ENCODE measurements at regions not wholly inside any gene's neighbourhood (a gene's known extent, or its start where the extent isn't known, plus 50 kb on each side); places are given as distances from the start of the nearest gene placed in this dataset.
A peak's percentile ranks its signal among the peaks of the same experiment; 100 is the strongest.

GRCh38 chr4:180360113-180360512, 1883.1 kb upstream of the TENM3 start:
- peak; percentile 39 for DNase-seq

DNA sequence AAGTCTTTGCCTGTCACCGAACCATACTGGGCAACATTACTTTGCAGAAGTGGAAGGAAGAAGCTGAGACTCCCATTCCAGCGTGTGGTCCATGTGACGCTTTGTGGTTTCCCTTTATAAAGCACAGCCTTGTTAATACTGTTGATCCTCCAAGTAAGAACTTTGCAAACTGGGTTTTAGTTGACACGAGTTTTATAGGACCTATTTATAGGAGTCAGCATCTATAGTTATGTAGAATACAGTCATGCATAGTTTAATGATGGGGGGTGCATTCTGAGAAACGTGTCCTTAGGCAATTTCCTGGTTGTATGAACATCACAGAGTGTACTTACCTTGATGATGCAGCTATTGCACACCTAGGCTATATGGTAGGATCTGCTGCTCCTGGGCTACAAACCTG, 1879.4 kb upstream of the TENM3 start:
- DNase-seq = peak; percentile 44

- no peak for DNase-seq
Measured at GRCh38 chr4:180372691-180373090, 1870.5 kb upstream of the TENM3 start.

DNA sequence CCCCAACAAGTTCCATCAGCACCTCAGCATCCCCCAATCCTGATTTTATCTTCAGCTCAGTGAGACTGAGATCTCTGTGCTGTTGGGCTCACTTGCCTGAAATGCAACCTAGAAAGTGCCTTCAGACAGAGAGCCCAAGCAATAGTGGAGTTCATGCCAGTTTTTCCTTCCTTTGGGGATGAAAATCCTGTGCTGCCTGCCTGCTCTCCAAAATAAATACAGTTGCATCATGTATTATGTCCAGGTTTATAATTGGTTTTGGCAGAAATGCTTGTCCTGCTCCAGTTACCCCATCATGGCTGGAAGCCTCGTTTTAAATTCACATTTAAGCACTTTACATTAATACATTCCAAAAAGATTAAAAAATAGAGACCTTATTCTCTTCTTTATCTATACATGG, 1865.5 kb upstream of the TENM3 start:
- no peak for DNase-seq

GRCh38 chr4:180380733-180381132, 1862.5 kb upstream of the TENM3 start:
- DNase-seq = no peak

- no peak for DNase-seq
Measured at GRCh38 chr4:180391613-180392012, 1851.6 kb upstream of the TENM3 start.

GRCh38 chr4:180394312-180394711, 1848.9 kb upstream of the TENM3 start:
- DNase-seq = peak; percentile 70

GRCh38 chr4:180394730-180395129, 1848.5 kb upstream of the TENM3 start:
- peak; percentile 15 for DNase-seq

DNA sequence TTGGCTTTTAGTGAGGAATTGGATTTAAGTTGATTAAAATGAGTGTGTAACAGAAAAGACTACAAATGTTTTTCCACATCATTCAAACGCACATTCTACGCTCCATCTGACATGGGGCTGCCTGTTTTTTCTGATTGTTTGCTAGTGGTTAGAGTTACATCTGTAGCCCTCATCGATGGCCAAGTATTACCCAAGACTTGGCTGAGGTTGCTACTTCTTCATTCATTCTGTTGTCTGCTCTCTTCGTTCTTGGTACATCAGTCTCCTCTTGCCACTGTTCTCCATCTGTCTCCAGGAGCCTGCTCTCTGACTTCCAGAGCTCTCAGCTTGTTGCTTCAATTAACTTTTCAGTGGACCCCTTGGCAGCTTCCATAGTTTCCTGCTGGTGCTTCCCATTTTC, 1844.6 kb upstream of the TENM3 start:
- peak; percentile 33 for DNase-seq

- peak; percentile 11 for DNase-seq
Measured at GRCh38 chr4:180407275-180407885, 1835.8 kb upstream of the TENM3 start.

GRCh38 chr4:180418819-180419531, 1824.2 kb upstream of the TENM3 start:
- DNase-seq = no peak

DNA sequence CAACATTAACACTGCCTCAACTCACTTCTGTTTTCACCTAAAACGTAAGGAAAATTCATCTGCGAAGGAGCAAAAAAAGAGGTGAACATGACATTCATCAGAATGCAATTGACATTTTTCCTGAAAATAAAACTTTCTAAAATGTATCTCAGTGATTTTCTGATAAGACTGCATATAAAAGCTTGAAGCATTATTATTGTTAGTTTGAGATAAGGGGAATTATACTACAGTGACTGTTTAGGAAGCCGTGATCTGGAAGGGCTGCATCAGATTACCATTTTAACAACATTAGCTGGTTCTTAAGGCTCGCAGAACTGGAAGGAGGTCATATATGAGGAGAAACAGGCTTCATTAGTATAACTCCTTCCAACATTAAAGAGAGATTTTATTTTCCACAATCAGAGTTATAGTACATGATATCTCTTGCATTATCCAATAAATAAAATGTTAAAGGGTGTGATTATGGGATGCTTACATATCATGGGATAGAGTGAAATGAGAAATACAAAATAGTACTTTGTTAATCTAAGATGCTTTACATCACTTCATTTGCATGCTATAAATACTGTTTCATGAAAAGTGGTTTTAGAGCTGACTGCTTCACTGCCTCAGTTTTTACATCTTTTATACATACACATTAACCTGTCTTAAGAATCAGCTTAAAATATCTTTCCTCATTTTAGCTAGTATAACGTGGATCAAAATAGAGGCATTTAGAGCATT, 1820.1 kb upstream of the TENM3 start:
- DNase-seq = no peak

- DNase-seq = no peak
Measured at GRCh38 chr4:180423712-180424057, 1819.5 kb upstream of the TENM3 start.

DNA sequence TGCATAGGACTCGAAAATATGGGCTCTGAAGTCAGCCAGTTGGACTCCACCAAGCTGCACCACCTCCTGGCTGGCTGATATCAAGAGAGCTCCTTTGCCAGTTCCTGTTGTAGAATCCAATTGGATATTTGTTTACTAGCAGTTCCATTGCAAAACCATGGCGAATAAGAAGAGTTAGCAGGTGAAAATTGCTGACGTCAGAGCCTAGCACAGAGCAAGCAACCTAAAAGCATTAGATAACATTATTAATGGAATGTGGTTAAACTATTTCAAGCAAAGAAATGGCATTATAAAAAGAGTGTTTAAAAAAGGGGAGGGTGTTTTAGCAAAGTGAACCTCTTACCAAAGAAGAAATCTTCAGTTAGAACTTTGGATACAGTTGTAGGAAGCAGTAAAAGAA, 1816.3 kb upstream of the TENM3 start:
- DNase-seq = no peak

DNA sequence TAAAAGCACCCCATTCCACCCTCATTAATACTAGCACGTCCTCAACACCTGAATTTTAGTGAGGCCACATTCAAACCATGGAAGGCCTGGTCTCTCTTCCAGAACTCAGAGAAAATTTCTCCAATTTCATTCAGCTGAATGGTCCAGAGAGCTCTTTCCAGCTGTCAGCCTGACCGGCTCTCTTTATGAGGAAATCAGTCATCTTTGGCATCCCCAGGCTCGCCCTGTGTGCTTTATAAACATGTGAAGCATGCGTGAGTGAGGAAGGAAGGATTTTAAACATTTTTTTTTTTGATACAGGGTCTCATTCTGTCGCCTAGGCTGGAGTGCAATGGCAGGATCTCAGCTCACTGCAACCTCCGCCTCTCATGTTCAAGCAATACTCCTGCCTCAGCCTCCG, 1812.9 kb upstream of the TENM3 start:
- no peak for DNase-seq

DNA sequence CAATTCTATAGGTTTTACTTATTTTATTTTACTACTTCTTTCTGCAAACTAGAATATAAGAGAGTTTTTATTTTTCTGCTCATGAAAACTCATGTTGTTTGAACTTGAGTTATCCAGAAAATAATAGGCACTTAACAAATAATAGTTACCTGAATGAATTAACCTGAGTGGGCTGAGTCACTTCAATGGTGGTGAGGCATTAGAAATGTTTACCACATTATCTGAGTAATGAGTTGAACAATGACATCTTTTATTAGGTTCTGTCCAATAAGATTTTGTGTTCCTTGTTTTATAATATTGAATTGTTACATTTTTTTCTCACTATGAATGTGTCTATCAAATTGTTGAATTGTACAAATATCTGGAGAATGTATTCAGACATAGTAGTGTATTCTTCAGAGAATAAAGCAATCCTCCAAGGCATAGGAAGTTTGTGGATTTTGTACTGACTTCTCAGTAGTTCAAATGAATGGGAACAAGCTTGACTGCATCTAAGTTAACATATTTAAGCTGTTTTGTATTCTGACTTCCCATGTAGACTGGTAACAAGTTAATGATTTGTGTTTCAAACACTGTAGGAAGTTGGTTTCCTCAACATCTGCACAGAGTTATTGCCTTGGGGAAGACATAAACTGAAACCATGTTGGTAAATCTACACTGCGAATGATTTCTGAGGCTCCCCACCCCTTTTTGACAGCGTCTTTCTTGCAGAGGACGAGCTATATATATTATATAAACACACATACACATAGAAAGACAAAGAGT, 1808.9 kb upstream of the TENM3 start:
- DNase-seq = peak; percentile 6

GRCh38 chr4:180436361-180436760, 1806.8 kb upstream of the TENM3 start:
- no peak for DNase-seq

- DNase-seq = peak; percentile 56
Measured at GRCh38 chr4:180437601-180438000, 1805.6 kb upstream of the TENM3 start.

DNA sequence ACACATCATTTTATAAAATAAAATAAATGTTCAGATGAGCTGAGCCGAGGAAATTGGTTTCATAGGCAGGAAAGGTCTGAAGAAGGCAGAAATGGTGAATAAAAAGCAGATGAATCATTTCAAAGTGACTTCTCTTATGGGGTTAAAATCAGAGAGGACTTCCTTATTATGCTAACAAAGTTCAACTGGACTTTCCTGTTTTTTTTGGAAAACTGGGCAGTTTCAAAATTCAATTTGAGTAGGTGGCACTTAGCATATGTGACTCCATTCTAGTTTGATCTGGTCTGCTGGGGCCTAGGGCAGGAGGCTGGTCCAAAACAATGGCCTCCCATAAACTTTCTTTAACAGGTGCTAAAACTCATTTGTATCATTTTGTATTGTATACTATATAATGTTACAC, 1794.9 kb upstream of the TENM3 start:
- no peak for DNase-seq

DNA sequence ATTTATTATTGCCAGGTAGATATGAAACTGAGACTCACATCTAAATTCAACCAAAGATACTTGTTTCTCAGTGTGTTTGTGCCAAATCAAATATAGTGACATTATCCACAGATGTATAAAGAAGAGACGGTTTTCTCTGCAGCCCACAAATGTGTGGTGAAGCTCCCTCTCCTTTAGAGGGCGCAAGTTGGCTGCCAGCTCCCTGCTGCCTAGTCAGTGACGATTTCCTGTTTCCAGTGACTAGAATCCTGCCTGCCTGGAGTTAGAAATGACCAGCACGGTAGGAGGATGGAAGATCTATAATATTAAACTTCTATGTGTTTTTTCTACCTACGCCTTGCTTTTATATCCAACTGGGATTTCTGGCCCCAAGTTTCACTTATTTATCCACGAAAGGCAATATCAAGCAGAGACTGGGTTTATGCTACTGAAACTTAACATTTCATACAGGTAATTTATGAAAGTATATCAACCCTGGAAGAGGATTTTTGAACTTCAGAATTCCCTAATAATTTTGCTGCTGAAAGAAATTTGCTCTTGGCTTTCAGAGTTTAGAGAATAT, 1793.7 kb upstream of the TENM3 start:
- DNase-seq = peak; percentile 70

GRCh38 chr4:180455226-180455625, 1788.0 kb upstream of the TENM3 start:
- no peak for DNase-seq

DNA sequence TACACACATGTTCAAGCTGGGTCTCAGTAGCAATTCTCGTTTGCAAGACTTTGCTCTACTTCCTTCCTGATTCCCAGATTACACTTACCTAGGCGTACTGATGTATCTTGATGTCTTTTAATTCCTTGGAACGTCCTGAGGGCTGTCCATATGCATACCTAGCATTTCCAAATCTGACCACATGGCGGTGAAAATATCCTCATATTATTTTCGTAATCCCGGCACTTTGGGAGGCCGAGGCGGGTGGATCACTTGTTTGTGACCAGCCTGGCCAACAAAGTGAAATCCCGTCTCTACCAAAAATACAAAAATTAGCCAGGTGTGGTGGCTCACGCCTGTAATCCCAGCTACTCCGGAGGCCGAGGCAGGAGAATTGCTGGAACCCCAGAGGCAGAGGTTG, 1786.3 kb upstream of the TENM3 start:
- no peak for DNase-seq

DNA sequence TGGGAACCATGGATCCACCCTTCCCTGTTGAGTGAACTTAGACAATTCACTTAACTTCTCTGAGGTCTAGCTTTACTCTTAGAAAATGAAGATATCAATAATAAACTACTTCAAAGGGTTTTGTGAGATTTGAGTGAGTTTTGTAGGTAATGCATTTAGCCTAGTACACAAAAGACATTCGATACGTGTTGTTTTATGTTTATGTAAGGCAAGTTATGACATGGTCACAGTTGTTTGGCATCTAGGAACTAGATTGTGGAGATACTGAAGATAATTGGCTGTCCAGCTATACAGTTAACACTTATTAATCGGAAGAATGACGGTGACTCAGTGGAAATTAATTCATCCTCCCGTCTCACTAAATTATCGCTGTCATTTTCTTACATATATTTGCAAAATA, 1781.1 kb upstream of the TENM3 start:
- DNase-seq = no peak
